ENCODE measurements at regions not wholly inside any gene's neighbourhood (a gene's known extent, or its start where the extent isn't known, plus 50 kb on each side); places are given as distances from the start of the nearest gene placed in this dataset.

DNA sequence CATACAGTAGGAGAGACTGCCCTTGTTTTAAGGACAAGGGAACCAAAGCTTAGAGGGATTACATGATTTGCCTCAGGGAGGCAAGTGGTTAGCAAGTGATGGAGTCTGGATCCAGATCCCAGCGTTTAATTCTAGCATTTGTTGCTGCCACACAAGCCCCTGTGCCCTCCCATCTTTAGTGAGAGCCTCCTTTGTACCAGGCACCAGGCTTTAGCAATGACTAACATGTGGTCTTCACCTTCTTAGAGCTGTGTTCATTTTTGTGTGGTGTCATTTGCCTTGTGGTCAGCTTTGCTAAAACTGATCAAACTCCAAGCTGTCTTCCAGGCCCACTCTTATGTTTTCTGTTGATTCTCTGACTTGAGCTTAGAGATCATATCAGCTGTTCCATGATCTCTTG lies 290.5 kb downstream of the RPLP1 start:
- Histone ChIP-seq H3K27ac (ENCODE audit: low read depth, low read length) (no peak overlapping the region), H3K27me3 (ENCODE audit: control insufficient read depth, insufficient read depth, low read length) (peaks cover 65% of the 10 kb centered on the region), H3K9me3 (ENCODE audit: control insufficient read depth, insufficient read depth, low read length) (peaks cover 9% of the 10 kb centered on the region), H3K4me3 (ENCODE audit: low read depth, low read length) (no peak overlapping the region)
- no peak for DNase-seq (ENCODE audit: low read depth, low spot score)
- POLR2A ChIA-PET = no interaction called here
- CTCF ChIA-PET = interaction anchor here (0.7 to 1.0 kb wide), 2 partner anchors 8 to 20 kb away, joined by 3 read pairs; no protein-coding TSS in a partner anchor
- TF ChIP-seq CTCF (IDR thresholded peaks at IDR 0.05; ENCODE audit: low read depth, low read length) = no peak

DNA sequence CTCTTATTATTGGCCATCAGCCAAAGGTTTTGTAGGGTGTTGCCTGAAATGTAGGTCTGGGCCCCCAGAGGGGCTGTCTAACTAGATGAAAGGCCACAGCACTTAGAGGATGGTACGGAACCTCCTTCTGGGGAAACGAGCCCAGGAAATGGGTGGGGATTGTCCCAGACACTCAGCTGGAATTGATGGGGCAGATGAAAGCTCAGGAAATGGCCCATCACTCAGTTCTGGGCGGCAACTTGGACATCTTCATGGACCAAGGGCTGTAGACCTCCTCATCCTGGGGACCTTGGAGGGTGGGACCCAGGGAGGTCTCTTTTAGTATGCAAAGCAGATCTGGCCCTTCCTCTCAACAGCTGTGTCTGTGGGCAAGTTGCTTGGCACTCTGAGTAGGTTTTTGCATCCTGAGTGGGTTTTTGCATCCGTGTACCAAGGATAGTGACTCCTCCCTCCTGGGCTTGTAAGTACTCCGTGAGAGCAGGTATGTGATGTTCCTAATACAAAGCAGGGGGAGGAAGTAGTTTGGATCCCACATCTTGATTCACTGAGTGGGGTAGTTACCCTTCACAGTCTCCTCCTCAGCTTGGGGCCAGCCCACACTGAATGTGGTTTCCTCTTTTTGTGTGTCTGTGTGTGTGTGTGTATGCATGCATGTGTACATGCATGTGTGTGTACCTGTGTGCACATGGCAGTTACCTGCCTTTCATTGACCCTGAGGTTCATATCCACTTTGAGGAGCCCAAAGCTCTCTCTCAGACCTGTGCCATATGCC lies 292.0 kb downstream of the RPLP1 start:
- CTCF ChIA-PET = no interaction called here
- Histone ChIP-seq H3K4me3 (ENCODE audit: low read depth, low read length) (no peak overlapping the region), H3K27me3 (ENCODE audit: control insufficient read depth, insufficient read depth, low read length) (peaks cover 62% of the 10 kb centered on the region), H3K9me3 (ENCODE audit: control insufficient read depth, insufficient read depth, low read length) (peaks cover 9% of the 10 kb centered on the region), H3K27ac (ENCODE audit: low read depth, low read length) (no peak overlapping the region)
- no peak for DNase-seq (ENCODE audit: low read depth, low spot score)
- POLR2A ChIA-PET = no interaction called here
- no peak for TF ChIP-seq CTCF (IDR thresholded peaks at IDR 0.05; ENCODE audit: low read depth, low read length)

DNA sequence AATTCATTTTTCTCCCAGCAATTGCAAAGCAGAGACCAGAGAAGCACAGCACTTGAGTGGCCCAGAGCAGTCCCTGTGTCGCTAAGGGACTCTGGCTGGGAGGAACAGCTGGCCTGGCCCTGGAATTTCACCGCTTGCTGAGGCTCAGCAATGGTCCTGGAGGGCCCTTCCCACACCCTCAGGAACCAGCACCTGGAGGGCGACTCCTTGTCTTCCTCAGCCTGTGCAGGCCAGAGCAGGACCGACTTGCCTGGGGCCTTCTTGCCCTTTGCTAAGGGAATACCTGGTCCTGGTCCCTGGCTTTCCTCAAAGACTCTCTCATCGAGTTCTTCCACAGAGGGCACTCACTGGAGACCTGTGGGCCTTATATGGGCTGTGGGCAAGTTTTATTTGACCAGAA lies 294.6 kb downstream of the RPLP1 start:
- Histone ChIP-seq H3K27me3 (ENCODE audit: control insufficient read depth, insufficient read depth, low read length) (peaks cover 46% of the 10 kb centered on the region), H3K4me3 (ENCODE audit: low read depth, low read length) (no peak overlapping the region), H3K27ac (ENCODE audit: low read depth, low read length) (no peak overlapping the region), H3K9me3 (ENCODE audit: control insufficient read depth, insufficient read depth, low read length) (no peaks in the 10 kb centered on the region; the same call in 1 of the 2 replicates)
- POLR2A ChIA-PET = no interaction called here
- no peak for DNase-seq (ENCODE audit: low read depth, low spot score)
- no peak for TF ChIP-seq CTCF (IDR thresholded peaks at IDR 0.05; ENCODE audit: low read depth, low read length)
- CTCF ChIA-PET = no interaction called here

DNA sequence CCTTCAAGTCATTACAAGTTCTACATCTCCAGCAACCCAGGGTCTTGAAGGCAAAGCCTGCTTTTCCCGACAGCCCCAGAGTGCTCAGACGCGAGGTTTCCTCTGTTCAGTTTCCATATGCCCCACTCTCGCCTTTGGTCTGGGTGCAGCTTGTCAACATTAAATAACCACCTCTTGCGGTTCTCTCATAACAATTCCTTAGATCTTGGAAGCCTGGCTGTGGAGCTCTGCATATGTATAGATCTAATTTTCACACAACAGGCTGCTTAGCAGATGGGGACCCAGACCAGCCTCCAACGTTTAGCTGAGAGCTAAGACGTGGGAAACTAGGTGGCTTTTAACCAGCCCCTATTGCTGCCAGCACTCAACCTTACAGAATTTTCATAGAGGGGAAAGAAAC lies 295.5 kb downstream of the RPLP1 start:
- no peak for DNase-seq (ENCODE audit: low read depth, low spot score)
- Histone ChIP-seq H3K27me3 (ENCODE audit: control insufficient read depth, insufficient read depth, low read length) (peaks cover 39% of the 10 kb centered on the region), H3K4me3 (ENCODE audit: low read depth, low read length) (no peak overlapping the region), H3K27ac (ENCODE audit: low read depth, low read length) (no peak overlapping the region), H3K9me3 (ENCODE audit: control insufficient read depth, insufficient read depth, low read length) (no peaks in the 10 kb centered on the region)
- POLR2A ChIA-PET = interaction anchor here (1.4 kb wide), 1 partner anchor 10 kb away, joined by 3 read pairs; no protein-coding TSS in a partner anchor
- no peak for TF ChIP-seq CTCF (IDR thresholded peaks at IDR 0.05; ENCODE audit: low read depth, low read length)
- CTCF ChIA-PET = no interaction called here

DNA sequence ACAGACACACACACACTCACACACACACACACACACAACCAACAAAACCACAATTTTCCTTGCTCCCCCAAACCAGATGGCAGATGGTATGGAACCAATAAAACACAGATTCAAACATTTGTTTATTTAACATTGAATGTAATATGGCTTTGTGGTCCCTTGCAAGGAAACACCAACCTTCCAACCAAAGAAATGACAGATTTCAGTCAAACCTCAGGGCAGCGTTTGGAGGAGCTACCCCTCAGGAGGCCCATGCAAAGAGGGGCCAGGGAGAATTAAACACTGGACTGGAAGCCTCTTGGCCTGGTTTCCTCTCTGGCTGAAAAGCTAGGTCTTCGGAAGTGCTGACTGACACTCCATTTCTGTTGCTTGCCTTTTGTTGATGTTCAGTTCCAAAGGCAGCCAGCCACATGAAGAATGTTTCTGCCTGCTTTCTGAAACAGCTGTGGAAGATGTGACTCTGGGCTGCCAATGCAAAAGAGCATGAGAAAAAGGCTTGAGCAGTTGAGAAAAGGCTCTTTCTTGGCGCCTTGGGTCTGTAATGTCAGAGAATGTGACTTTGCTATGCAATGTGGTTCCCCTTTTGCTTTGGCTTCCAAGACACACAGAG lies 296.1 kb downstream of the RPLP1 start:
- Histone ChIP-seq H3K27me3 (ENCODE audit: control insufficient read depth, insufficient read depth, low read length) (peaks cover 37% of the 10 kb centered on the region), H3K27ac (ENCODE audit: low read depth, low read length) (no peak overlapping the region), H3K4me3 (ENCODE audit: low read depth, low read length) (no peak overlapping the region), H3K9me3 (ENCODE audit: control insufficient read depth, insufficient read depth, low read length) (peaks cover 2% of the 10 kb centered on the region; the same call in 1 of the 2 replicates)
- CTCF ChIA-PET = no interaction called here
- no peak for DNase-seq (ENCODE audit: low read depth, low spot score)
- POLR2A ChIA-PET = interaction anchor here (1.4 kb wide), 1 partner anchor 9 kb away, joined by 3 read pairs; no protein-coding TSS in a partner anchor
- no peak for TF ChIP-seq CTCF (IDR thresholded peaks at IDR 0.05; ENCODE audit: low read depth, low read length)

Data from AG04450 (cell line).